Thyroid gland (tissue), 4 donors: ENCODE measurements at regions not wholly inside any gene's neighbourhood (a gene's known extent, or its start where the extent isn't known, plus 50 kb on each side); places are given as distances from the start of the nearest gene placed in this dataset.

ENCODE experiments used
- DNase-seq, 2 donors: peaks; one replicate each; pipeline ENCODE4 v3.0.0-alpha.2; 2019
- H3K27ac ChIP-seq, 3 donors: fragments of 200-600 bp; sonication (generic); 1 replicate in 2 of 3; 2 replicates in 1 of 3; pipeline ENCODE4 v1.5.1; 2016 to 2019; ENCODE audit warnings: mild to moderate bottlenecking in 1 of 3, moderate library complexity in 1 of 3
- H3K27me3 ChIP-seq: fragments of 200-600 bp; sonication (generic); one replicate; pipeline ENCODE4 v1.5.1; 2019
- H3K36me3 ChIP-seq, 2 donors: fragments of 200-600 bp; sonication (generic); one replicate each; pipeline ENCODE4 v1.5.1; 2016 to 2019
- H3K4me1 ChIP-seq, 2 donors: fragments of 200-600 bp; sonication (generic); one replicate each; pipeline ENCODE4 v1.5.1; 2017 to 2019
- H3K4me3 ChIP-seq, 3 donors: fragments of 200-600 bp; sonication (generic); replicated peaks in 1 of 3; 1 replicate in 2 of 3; 2 replicates in 1 of 3; pipeline ENCODE4 v1.5.1; 2016; ENCODE audit warnings: mild to moderate bottlenecking in 1 of 3
- H3K9me3 ChIP-seq: fragments of 200-600 bp; sonication (generic); one replicate; pipeline ENCODE4 v1.5.1; 2017
- CTCF ChIP-seq, 6 experiments: fragments of 200-600 bp in 3 of 6; fragments of 450-650 bp in 3 of 6; sonication (generic) in 3 of 6; IDR thresholded peaks; one replicate each; pipeline ENCODE4 v1.5.1; 2016 to 2019; ENCODE audit warnings: antibody characterized with exemption in 6 of 6, mild to moderate bottlenecking in 2 of 6, inconsistent platforms in 1 of 6, moderate library complexity in 1 of 6
- POLR2A ChIP-seq, 2 donors: fragments of 450-650 bp; IDR thresholded peaks; one replicate each; pipeline ENCODE4 v1.6.1; 2017; ENCODE audit warnings: antibody characterized with exemption in 2 of 2, mild to moderate bottlenecking in 2 of 2, moderate library complexity in 1 of 2
- WGBS, 2 donors: methylation state at CpG; one replicate each; pipeline ENCODE4 v1.1.5; 2017; 5-methylcytosine and 5-hydroxymethylcytosine counted together
- intact Hi-C: fragments of 100-400 bp; cut with DNase I; formaldehyde crosslinking; loops from one replicate; pipeline ENCODE4 v1.15.1; 2023

- Histone ChIP-seq H3K9me3 (no peaks in the 10 kb centered on the region), H3K4me3 (no peak overlapping the region), H3K36me3 (no peaks in the 10 kb centered on the region), H3K27ac (no peak overlapping the region), H3K27me3 (no peaks in the 10 kb centered on the region), H3K4me1 (peaks cover 0 to 5% of the 10 kb centered on the region in 2 donors)
- intact Hi-C loops, result no loop called here
- no peak for TF ChIP-seq CTCF (IDR thresholded peaks at IDR 0.05)
- TF ChIP-seq POLR2A (IDR thresholded peaks at IDR 0.05), result no peak
- WGBS, 2 donors, result 90 to 91% methylated on average over 1 of the region's 1 CpG
- DNase-seq, result no peak
Measured at GRCh38 chr7:118033273-118033672, 150.7 kb upstream of the LSM8 start.

DNA sequence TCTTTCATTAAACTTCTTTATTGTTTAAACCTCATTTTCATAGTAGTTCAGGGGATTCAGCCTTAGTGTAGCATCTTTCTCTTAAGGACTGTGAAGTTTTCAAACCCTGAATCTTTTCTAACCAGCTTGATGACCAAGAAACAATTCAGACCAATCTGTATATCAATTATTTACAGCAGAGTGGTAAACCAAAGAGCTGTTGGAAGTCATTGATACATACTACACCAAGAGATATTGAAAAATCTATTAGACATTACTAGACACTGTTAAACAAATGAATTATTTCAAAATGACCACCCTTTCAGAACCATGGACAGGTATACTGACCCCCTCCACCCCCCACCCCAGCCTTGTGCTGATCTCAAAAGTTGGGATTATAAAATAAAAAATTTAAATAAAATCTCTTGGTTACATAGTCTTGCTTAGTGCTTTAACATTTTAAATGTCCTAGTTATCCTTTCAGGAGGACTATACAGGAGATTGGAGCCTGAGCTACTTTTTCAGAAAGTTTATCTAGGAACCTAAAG, 143.9 kb upstream of the LSM8 start:
- no peak overlapping the region for H3K27ac ChIP-seq
- no peaks in the 10 kb centered on the region for H3K27me3 ChIP-seq
- H3K4me3 ChIP-seq, result no peak overlapping the region
- H3K9me3 ChIP-seq, result no peaks in the 10 kb centered on the region
- H3K4me1 ChIP-seq, result no peaks in the 10 kb centered on the region
- no peak for DNase-seq
- no peaks in the 10 kb centered on the region for H3K36me3 ChIP-seq
- TF ChIP-seq CTCF (IDR thresholded peaks at IDR 0.05) (no peak), POLR2A (IDR thresholded peaks at IDR 0.05) (no peak)
- intact Hi-C loops, result no loop called here

DNA sequence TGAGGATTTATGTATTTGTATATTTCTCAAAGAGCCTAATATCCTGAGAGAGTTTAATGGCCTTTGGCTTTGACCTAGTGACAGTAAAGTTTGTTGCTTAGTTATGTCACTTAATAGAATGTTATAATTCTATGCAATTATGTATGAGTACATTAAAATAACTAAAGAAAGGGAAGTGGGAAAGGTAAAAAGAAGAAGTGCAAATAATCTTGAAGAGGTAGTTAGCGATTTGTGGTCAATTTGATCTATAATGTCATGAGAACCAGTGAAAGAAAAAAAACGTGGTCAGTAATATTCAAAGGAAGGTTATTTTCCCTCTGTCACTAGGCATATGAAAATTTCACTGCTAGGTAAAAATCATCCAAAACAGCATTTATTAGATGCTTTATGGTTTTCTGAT, 143.4 kb upstream of the LSM8 start:
- H3K27ac ChIP-seq, result no peak overlapping the region
- WGBS, 2 donors, result 86% methylated on average over 2 of the region's 2 CpGs
- no peaks in the 10 kb centered on the region for H3K4me1 ChIP-seq
- H3K27me3 ChIP-seq, result no peaks in the 10 kb centered on the region
- no peak overlapping the region for H3K4me3 ChIP-seq
- intact Hi-C loops, result no loop called here
- no peaks in the 10 kb centered on the region for H3K36me3 ChIP-seq
- no peak for TF ChIP-seq CTCF (IDR thresholded peaks at IDR 0.05)
- no peak for TF ChIP-seq POLR2A (IDR thresholded peaks at IDR 0.05)
- no peaks in the 10 kb centered on the region for H3K9me3 ChIP-seq
- DNase-seq, result no peak

GRCh38 chr7:118041251-118041878, 142.6 kb upstream of the LSM8 start:
- no peak for DNase-seq
- Histone ChIP-seq H3K9me3 (no peaks in the 10 kb centered on the region), H3K27me3 (no peaks in the 10 kb centered on the region), H3K27ac (no peak overlapping the region), H3K4me1 (no peaks in the 10 kb centered on the region), H3K4me3 (no peak overlapping the region), H3K36me3 (no peaks in the 10 kb centered on the region)
- intact Hi-C loops, result no loop called here
- TF ChIP-seq POLR2A (IDR thresholded peaks at IDR 0.05), result no peak
- no peak for TF ChIP-seq CTCF (IDR thresholded peaks at IDR 0.05)
- WGBS, 2 donors, result 53 to 64% methylated on average over 3 of the region's 3 CpGs

- TF ChIP-seq POLR2A (IDR thresholded peaks at IDR 0.05) (no peak), CTCF (IDR thresholded peaks at IDR 0.05) (no peak)
- Histone ChIP-seq H3K27me3 (no peaks in the 10 kb centered on the region), H3K9me3 (no peaks in the 10 kb centered on the region), H3K4me1 (no peaks in the 10 kb centered on the region), H3K36me3 (no peaks in the 10 kb centered on the region), H3K4me3 (no peak overlapping the region), H3K27ac (no peak overlapping the region)
- 85 to 90% methylated on average over 2 of the region's 2 CpGs for WGBS, 2 donors
- no peak for DNase-seq
- intact Hi-C loops, result no loop called here
Measured at GRCh38 chr7:118045629-118046028, 138.3 kb upstream of the LSM8 start.
